Kidney (tissue), 13 donors: ENCODE measurements at regions not wholly inside any gene's neighbourhood (a gene's known extent, or its start where the extent isn't known, plus 50 kb on each side); places are given as distances from the start of the nearest gene placed in this dataset.

ENCODE experiments used
- DNase-seq, 5 donors: peaks; one replicate each; pipeline ENCODE4 v3.0.0-alpha.2; 2013 to 2020
- FAIRE-seq: peaks from 2 replicates; lab custom pipeline; 2012; peaks lifted over from hg19 to GRCh38; lab: Jason Lieb, UNC
- H3K27ac ChIP-seq, 2 donors: one replicate each; pipeline ENCODE4 v1.7.0; 2013; ENCODE audit warnings: low read depth in 2 of 2, low read length in 2 of 2, inconsistent platforms in 1 of 2
- H3K27me3 ChIP-seq: one replicate; pipeline ENCODE4 v1.7.1; 2013; ENCODE audit warnings: low read length, inconsistent platforms; ENCODE audit not compliant: control insufficient read depth, insufficient read depth
- H3K36me3 ChIP-seq, 3 donors: one replicate each; pipeline versions ENCODE4 v1.7.0 to v1.7.1; 2013; ENCODE audit warnings: low read length in 3 of 3, control low read depth in 1 of 3, inconsistent platforms in 1 of 3; ENCODE audit not compliant: insufficient read depth in 3 of 3, control insufficient read depth in 2 of 3
- H3K4me1 ChIP-seq, 3 donors: one replicate each; pipeline versions ENCODE4 v1.7.0 to v1.7.1; 2013; ENCODE audit warnings: low read length in 3 of 3, inconsistent platforms in 1 of 3, low read depth in 1 of 3; ENCODE audit not compliant: control insufficient read depth in 2 of 3, insufficient read depth in 2 of 3
- H3K4me3 ChIP-seq, 3 donors: one replicate each; pipeline versions ENCODE4 v1.7.0 to v1.8.1; 2013; ENCODE audit warnings: low read length in 3 of 3, control low read depth in 1 of 3, inconsistent platforms in 1 of 3
- H3K9ac ChIP-seq, 3 donors: one replicate each; pipeline versions ENCODE4 v1.7.0 to v1.7.1; 2013; ENCODE audit warnings: low read length in 3 of 3, control low read depth in 1 of 3, inconsistent platforms in 1 of 3
- H3K9me3 ChIP-seq, 3 donors: one replicate each; pipeline versions ENCODE4 v1.7.0 to v1.7.1; 2013; ENCODE audit warnings: low read length in 3 of 3, control low read depth in 1 of 3, inconsistent platforms in 1 of 3; ENCODE audit not compliant: control insufficient read depth in 2 of 3, insufficient read depth in 1 of 3
- CTCF ChIP-seq: IDR thresholded peaks from 3 replicates; pipeline ENCODE4 v1.5.1; 2012; ENCODE audit warnings: mild to moderate bottlenecking, moderate library complexity, borderline replicate concordance; ENCODE audit not compliant: insufficient read depth; ENCODE audit errors: extremely low read depth
- intact Hi-C: fragments of 100-400 bp; cut with DNase I; formaldehyde crosslinking; loops from one replicate; pipeline ENCODE4 v1.11.1; 2022
- donor health status: control.
- donor health status: control.
- donor health status: control.
- donor health status: control.
- donor health status: control.
- donor health status: DM: yes; HTN: yes; CAD: no.
- donor health status: Normal renal cell carcinoma (clear cell type).

- Histone ChIP-seq H3K9ac (no peak overlapping the region), H3K4me1 (no peaks in the 10 kb centered on the region), H3K4me3 (no peak overlapping the region), H3K9me3 (no peaks in the 10 kb centered on the region), H3K27ac (no peak overlapping the region), H3K36me3 (no peaks in the 10 kb centered on the region), H3K27me3 (no peaks in the 10 kb centered on the region)
- no peak for TF ChIP-seq CTCF
- no peak for FAIRE-seq
- no peak for DNase-seq
- intact Hi-C loops = no loop called here
These were observed 254.7 kb upstream of the FIGN start for GRCh38 chr2:163990541-163990940.

DNA sequence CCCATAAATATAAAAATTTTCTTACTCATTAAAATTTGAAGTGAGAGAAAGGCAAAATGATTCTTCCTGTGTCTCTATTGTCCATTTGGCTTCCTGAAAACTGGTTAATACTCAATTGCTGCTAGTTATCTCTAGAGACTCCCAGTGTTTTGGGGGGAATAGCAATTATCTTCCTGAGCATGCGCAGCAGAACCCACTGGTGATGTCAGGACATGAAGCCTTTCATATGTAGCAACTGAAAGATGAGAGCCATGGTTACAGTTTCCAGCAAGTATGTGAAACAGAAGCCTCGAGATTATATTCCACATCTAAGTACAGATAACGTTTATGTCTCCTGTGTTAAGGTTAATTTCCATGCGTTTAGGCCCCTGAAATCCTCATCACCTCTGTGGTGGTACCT is 254.3 kb upstream of the FIGN start:
- Histone ChIP-seq H3K36me3 (no peaks in the 10 kb centered on the region), H3K9ac (no peak overlapping the region), H3K4me3 (no peak overlapping the region), H3K9me3 (no peaks in the 10 kb centered on the region), H3K4me1 (no peaks in the 10 kb centered on the region), H3K27me3 (no peaks in the 10 kb centered on the region), H3K27ac (no peak overlapping the region)
- intact Hi-C loops = no loop called here
- no peak for FAIRE-seq
- DNase-seq = no peak
- no peak for TF ChIP-seq CTCF

GRCh38 chr2:163987175-163987940 is 251.6 kb upstream of the FIGN start:
- Histone ChIP-seq H3K27me3 (no peaks in the 10 kb centered on the region), H3K4me1 (no peaks in the 10 kb centered on the region), H3K36me3 (no peaks in the 10 kb centered on the region), H3K9ac (no peak overlapping the region), H3K4me3 (no peak overlapping the region), H3K27ac (no peak overlapping the region), H3K9me3 (no peaks in the 10 kb centered on the region)
- TF ChIP-seq CTCF = no peak
- intact Hi-C loops = no loop called here
- DNase-seq = peak in 1 of 5 donors; percentile 4
- no peak for FAIRE-seq
